ENCODE measurements at regions not wholly inside any gene's neighbourhood (a gene's known extent, or its start where the extent isn't known, plus 50 kb on each side); places are given as distances from the start of the nearest gene placed in this dataset.

DNA sequence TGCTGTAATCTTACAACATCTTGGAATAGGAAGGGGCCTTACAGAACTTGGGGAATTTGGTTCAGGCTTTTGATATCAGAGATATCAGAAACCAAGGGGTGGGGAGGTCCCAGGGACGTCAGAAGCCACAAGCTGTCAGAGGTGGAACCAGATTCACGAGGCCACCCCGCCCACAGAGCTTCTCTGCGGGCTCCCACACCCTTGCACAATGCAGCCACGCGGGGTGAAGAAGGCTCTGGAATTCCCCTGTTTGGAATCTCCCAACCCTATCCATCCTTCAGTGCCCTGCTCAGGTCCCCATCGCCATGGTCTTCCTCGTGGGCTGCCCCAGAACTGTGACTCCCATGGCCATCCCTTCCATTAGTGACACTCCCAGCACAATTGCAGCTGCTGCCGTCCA lies 247.1 kb upstream of the SHH start:
- no peak for TF ChIP-seq POLR2A (IDR thresholded peaks at IDR 0.05)
- TF ChIP-seq, protein P1, sequence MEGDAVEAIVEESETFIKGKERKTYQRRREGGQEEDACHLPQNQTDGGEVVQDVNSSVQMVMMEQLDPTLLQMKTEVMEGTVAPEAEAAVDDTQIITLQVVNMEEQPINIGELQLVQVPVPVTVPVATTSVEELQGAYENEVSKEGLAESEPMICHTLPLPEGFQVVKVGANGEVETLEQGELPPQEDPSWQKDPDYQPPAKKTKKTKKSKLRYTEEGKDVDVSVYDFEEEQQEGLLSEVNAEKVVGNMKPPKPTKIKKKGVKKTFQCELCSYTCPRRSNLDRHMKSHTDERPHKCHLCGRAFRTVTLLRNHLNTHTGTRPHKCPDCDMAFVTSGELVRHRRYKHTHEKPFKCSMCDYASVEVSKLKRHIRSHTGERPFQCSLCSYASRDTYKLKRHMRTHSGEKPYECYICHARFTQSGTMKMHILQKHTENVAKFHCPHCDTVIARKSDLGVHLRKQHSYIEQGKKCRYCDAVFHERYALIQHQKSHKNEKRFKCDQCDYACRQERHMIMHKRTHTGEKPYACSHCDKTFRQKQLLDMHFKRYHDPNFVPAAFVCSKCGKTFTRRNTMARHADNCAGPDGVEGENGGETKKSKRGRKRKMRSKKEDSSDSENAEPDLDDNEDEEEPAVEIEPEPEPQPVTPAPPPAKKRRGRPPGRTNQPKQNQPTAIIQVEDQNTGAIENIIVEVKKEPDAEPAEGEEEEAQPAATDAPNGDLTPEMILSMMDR (IDR thresholded peaks at IDR 0.05): no peak
- no peaks in the 10 kb centered on the region for H3K4me1 ChIP-seq
- no peak overlapping the region for H3K4me3 ChIP-seq (replicated peaks in 1 of 3)
- no peaks in the 10 kb centered on the region for H3K9me3 ChIP-seq
- no peak for DNase-seq
- H3K27ac ChIP-seq: no peak overlapping the region
- H3K27me3 ChIP-seq: no peaks in the 10 kb centered on the region
- intact Hi-C loops (cut with DNase I): no loop called here
- WGBS, 2 donors: 83 to 88% methylated on average over 9 of the region's 9 CpGs
- H3K36me3 ChIP-seq: no peaks in the 10 kb centered on the region

DNA sequence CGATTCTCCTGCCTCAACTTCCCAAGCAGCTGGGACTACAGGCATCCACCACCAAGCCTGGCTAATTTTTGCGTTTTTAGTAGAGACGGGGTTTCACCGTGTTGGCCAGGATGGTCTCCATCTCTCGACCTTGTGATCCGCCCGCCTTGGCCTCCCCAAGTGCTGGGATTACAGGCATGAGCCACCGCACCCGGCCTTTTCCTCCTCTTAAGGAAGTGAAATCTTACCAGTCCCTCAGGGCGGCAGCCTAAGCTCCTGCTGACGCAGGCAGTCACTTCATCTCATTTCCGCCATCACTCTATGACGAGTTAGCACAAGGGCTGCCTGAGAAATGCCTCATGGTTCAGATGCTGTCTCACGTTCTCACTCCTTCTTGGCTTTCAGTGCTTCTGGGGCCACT lies 246.0 kb upstream of the SHH start:
- 86 to 96% methylated on average over 13 to 14 of the region's 14 CpGs for WGBS, 2 donors

DNA sequence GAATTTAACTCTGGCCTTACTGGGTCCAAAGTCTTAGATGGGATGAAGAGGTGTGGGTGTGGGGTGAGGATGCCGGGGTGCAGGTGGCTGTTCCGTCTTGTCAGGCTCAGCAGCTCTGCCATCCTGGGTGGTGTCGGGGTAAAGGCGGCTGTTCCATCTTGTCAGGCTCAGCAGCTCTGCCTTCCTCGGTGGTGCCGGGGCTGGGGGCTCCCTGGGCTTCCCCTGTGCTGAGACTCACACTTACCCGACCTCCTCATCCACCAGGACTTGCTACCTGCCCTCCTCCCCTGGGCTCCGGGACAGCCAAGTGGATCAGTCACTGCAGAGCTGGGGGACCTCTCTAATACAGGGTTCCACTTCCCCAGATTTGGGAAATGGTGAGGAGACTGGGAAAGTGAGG lies 244.3 kb upstream of the SHH start:
- Histone ChIP-seq H3K4me3 (replicated peaks in 1 of 3) (no peak overlapping the region), H3K27me3 (no peaks in the 10 kb centered on the region), H3K27ac (no peak overlapping the region), H3K4me1 (no peaks in the 10 kb centered on the region), H3K9me3 (no peaks in the 10 kb centered on the region), H3K36me3 (no peaks in the 10 kb centered on the region)
- no peak for DNase-seq
- WGBS, 2 donors: 95 to 97% methylated on average over 8 of the region's 8 CpGs
- intact Hi-C loops (cut with DNase I): no loop called here
- TF ChIP-seq, protein P1 (IDR thresholded peaks at IDR 0.05): no peak
- TF ChIP-seq POLR2A (IDR thresholded peaks at IDR 0.05): no peak

More for the DNA sequence above, 246.0 kb upstream of the SHH start:
- intact Hi-C loops (cut with DNase I): no loop called here
- no peak overlapping the region for H3K4me3 ChIP-seq (replicated peaks in 1 of 3)
- no peaks in the 10 kb centered on the region for H3K27me3 ChIP-seq
- H3K36me3 ChIP-seq: no peaks in the 10 kb centered on the region
- no peak for DNase-seq
- no peak for TF ChIP-seq POLR2A (IDR thresholded peaks at IDR 0.05)
- TF ChIP-seq, protein P1 (IDR thresholded peaks at IDR 0.05): no peak
- no peak overlapping the region for H3K27ac ChIP-seq
- no peaks in the 10 kb centered on the region for H3K9me3 ChIP-seq
- H3K4me1 ChIP-seq: no peaks in the 10 kb centered on the region

DNA sequence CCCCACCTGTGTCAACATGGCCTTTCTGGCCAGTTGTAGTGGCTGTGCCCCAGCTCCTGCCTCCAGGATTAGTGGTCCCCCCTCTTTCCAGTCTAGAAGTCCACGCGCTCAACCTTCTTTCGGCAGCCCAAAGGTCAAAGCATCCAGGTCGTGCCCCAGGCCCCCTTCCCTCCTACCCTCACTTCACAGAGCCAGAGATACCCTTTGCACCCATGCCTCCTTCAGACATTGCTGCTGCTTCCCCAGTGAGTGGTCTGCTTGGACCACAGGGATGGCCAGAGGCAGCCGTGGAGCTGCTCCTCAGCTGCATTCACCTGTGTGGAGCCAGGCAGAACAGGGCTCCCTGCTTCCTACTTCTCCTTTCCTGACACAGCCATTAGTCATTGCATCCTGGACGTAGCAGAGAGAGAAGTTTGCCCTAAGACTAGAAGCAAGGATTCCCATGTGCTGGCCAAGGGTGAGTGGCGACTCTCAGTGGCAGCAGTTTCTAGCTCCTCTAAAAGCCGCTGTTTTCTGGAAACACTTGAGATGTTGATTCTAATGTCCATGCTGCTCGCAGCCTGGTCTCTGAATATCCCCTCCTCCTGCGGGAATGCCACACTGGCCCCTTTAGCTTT lies 243.1 kb upstream of the SHH start:
- DNase-seq: no peak
- WGBS, 2 donors: 59 to 67% methylated on average over 7 to 10 of the region's 10 CpGs

DNA sequence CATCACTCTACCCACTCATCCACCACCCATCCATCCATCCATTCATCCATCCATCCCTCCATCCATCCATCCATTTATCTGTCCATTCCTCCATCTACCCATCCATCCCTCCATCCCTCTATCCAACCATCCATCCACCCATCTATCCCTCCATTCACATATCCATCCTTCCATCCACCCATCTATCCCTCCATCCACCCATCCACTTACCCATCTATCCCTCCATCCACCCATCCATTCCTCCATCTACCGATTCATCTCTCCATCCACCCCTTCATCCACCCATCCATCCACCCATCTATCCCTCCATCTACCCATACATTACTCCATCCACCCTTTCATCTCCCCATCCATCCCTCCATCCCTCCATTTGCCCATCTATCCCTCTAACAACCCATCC lies 239.6 kb upstream of the SHH start:
- no peak for TF ChIP-seq POLR2A (IDR thresholded peaks at IDR 0.05)
- TF ChIP-seq, protein P1 (IDR thresholded peaks at IDR 0.05): no peak
- intact Hi-C loops (cut with DNase I): no loop called here
- Histone ChIP-seq H3K4me1 (no peaks in the 10 kb centered on the region), H3K4me3 (replicated peaks in 1 of 3) (no peak overlapping the region), H3K27me3 (no peaks in the 10 kb centered on the region), H3K36me3 (no peaks in the 10 kb centered on the region), H3K9me3 (no peaks in the 10 kb centered on the region), H3K27ac (no peak overlapping the region)
- WGBS, 2 donors: 94 to 97% methylated on average over 1 of the region's 1 CpG
- no peak for DNase-seq

More for the DNA sequence above, 243.1 kb upstream of the SHH start:
- no peak overlapping the region for H3K4me3 ChIP-seq (replicated peaks in 1 of 3)
- intact Hi-C loops (cut with DNase I): no loop called here
- H3K9me3 ChIP-seq: no peaks in the 10 kb centered on the region
- H3K36me3 ChIP-seq: no peaks in the 10 kb centered on the region
- H3K27me3 ChIP-seq: no peaks in the 10 kb centered on the region
- no peak overlapping the region for H3K27ac ChIP-seq
- H3K4me1 ChIP-seq: no peaks in the 10 kb centered on the region
- TF ChIP-seq, protein P1 (IDR thresholded peaks at IDR 0.05): no peak
- no peak for TF ChIP-seq POLR2A (IDR thresholded peaks at IDR 0.05)

All from thyroid gland (tissue), 4 donors.